Epithelial cell of proximal tubule (primary cell): ENCODE measurements at regions not wholly inside any gene's neighbourhood (a gene's known extent, or its start where the extent isn't known, plus 50 kb on each side); places are given as distances from the start of the nearest gene placed in this dataset.

Experiments used
- DNase-seq: peaks from one replicate; pipeline ENCODE4 v3.0.0-alpha.2; 2011; ENCODE audit warnings: low read depth
- H3K4me3 ChIP-seq: 2 replicates; pipeline ENCODE4 v1.5.1; 2011; ENCODE audit warnings: low read depth, mild to moderate bottlenecking, low read length
- TF ChIP-seq, protein P1 (sequence below): conservative IDR thresholded peaks from 2 replicates; pipeline ENCODE4 v1.5.1; 2012; ENCODE audit warnings: low read depth, mild to moderate bottlenecking, low read length

- H3K4me3 ChIP-seq, result no peak overlapping the region
- no peak for DNase-seq
- TF ChIP-seq, protein P1, sequence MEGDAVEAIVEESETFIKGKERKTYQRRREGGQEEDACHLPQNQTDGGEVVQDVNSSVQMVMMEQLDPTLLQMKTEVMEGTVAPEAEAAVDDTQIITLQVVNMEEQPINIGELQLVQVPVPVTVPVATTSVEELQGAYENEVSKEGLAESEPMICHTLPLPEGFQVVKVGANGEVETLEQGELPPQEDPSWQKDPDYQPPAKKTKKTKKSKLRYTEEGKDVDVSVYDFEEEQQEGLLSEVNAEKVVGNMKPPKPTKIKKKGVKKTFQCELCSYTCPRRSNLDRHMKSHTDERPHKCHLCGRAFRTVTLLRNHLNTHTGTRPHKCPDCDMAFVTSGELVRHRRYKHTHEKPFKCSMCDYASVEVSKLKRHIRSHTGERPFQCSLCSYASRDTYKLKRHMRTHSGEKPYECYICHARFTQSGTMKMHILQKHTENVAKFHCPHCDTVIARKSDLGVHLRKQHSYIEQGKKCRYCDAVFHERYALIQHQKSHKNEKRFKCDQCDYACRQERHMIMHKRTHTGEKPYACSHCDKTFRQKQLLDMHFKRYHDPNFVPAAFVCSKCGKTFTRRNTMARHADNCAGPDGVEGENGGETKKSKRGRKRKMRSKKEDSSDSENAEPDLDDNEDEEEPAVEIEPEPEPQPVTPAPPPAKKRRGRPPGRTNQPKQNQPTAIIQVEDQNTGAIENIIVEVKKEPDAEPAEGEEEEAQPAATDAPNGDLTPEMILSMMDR, result no peak
Measured at GRCh38 chr5:115378754-115379153, 82.3 kb upstream of the CCDC112 start.

- peak; percentile 87 for DNase-seq
- no peak overlapping the region for H3K4me3 ChIP-seq
- TF ChIP-seq, protein P1, result peak; percentile 58
Measured at GRCh38 chr5:115377468-115378217, 81.2 kb upstream of the CCDC112 start.

DNA sequence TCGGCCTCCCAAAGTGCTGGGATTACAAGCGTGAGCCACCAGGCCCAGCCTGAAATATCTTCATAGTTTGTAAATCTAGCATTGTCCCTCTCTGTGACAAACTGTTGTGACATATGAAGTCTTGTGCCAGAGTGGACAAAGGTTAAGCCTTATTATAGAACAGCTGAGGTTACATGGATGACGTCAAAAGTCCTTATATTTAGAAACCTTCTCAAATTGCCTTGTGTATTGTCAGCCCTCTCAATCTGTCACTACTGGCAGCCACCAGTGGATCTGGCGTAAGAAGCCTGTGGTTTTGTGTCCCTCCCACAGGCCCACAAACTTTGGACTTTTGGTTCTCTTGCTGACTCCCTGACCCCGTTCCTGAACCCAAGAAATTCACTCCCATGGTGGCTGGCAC is 79.4 kb upstream of the CCDC112 start:
- no peak for DNase-seq
- TF ChIP-seq, protein P1, result no peak
- H3K4me3 ChIP-seq, result no peak overlapping the region

DNA sequence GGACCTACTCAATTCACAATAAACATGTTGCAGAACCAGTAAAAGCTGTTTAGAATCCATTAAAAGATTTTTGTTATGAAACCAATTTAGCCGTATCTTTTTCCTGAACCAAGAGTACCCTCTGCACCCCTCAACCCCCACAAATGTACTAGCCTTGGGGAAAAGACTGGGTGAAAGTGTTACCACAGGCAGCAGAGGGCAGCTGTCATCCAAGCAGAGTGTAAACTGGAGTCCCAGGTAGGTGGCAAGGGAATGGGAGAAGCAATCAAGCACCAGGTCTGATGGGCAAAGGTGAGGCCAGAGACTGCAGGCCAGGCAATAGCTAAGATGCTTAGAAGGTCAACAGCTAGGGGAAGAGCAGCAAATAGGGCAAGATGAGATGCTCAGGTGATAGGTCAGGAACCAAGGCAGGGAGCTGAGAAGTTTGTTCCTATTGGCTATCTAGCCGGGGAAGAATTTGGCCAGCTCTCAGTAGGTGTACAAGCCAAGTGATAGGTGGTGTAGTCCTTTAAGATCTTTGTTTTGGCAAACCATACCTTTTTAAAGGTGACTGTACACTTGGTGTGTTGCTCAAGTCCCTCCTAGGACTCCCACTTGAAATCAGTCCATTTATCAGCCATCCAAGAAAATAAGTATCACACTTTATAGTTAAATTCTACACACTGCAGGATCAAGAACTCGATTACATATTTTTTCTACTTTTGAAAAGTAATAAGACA is 77.8 kb upstream of the CCDC112 start:
- TF ChIP-seq, protein P1, result peak; percentile 60
- no peak for DNase-seq
- H3K4me3 ChIP-seq, result no peak overlapping the region

- TF ChIP-seq, protein P1, result no peak
- no peak overlapping the region for H3K4me3 ChIP-seq
- peak; percentile 82 for DNase-seq
Measured at GRCh38 chr5:115372146-115372545, 75.7 kb upstream of the CCDC112 start.

- no peak for DNase-seq
- no peak overlapping the region for H3K4me3 ChIP-seq
- TF ChIP-seq, protein P1, result no peak
Measured at GRCh38 chr5:115369430-115370144, 73.1 kb upstream of the CCDC112 start.
